GM12878 (cell line): ENCODE measurements at regions not wholly inside any gene's neighbourhood (a gene's known extent, or its start where the extent isn't known, plus 50 kb on each side); places are given as distances from the start of the nearest gene placed in this dataset.

Experiments
- GATAD2B ChIP-seq: fragments of 450-650 bp; conservative IDR thresholded peaks from 2 replicates; pipeline ENCODE4 v1.6.1; 2017; ENCODE audit warnings: low read depth, mild to moderate bottlenecking, moderate library complexity
- IRF4 ChIP-seq: IDR thresholded peaks from 2 replicates; pipeline ENCODE4 v1.6.1; 2011; ENCODE audit warnings: low read depth, low read length
- NKRF ChIP-seq: fragments of 450-650 bp; conservative IDR thresholded peaks from 2 replicates; pipeline ENCODE4 v1.6.1; 2017; ENCODE audit warnings: mild to moderate bottlenecking, moderate library complexity
- PAX8 ChIP-seq: fragments of 450-650 bp; IDR thresholded peaks from 2 replicates; pipeline ENCODE4 v1.6.1; 2017; ENCODE audit warnings: mild to moderate bottlenecking, moderate library complexity
- RCOR1 ChIP-seq: conservative IDR thresholded peaks from 2 replicates; pipeline ENCODE4 v1.6.1; 2012; ENCODE audit warnings: low read depth, low read length, improper control_type of control experiment
- SKIL ChIP-seq: fragments of 450-650 bp; IDR thresholded peaks from 2 replicates; pipeline ENCODE4 v1.6.1; 2017; ENCODE audit warnings: mild to moderate bottlenecking, low read depth, inconsistent platforms; ENCODE audit not compliant: poor library complexity, severe bottlenecking
- SMC3 ChIP-seq: IDR thresholded peaks from 2 replicates; pipeline ENCODE4 v1.6.1; 2011; ENCODE audit warnings: low read length, improper control_type of control experiment, borderline replicate concordance
- TCF3 ChIP-seq: IDR thresholded peaks from 2 replicates; pipeline ENCODE4 v1.6.1; 2012; ENCODE audit warnings: low read depth, mild to moderate bottlenecking, low read length, borderline replicate concordance; ENCODE audit not compliant: insufficient read depth
- ZZZ3 ChIP-seq: IDR thresholded peaks from 2 replicates; pipeline ENCODE4 v1.6.1; 2011; ENCODE audit warnings: low read depth; ENCODE audit not compliant: control insufficient read depth, insufficient read length

- TF ChIP-seq NKRF (no peak), IRF4 (no peak), SKIL (no peak), RCOR1 (no peak), ZZZ3 (no peak), PAX8 (no peak), TCF3 (no peak), GATAD2B (no peak), SMC3 (no peak)
Observed at GRCh38 chr1:87239997-87240605, 88.6 kb upstream of the LMO4 start (continued).
